Erythroblast (primary cell): ENCODE measurements at regions not wholly inside any gene's neighbourhood (a gene's known extent, or its start where the extent isn't known, plus 50 kb on each side); places are given as distances from the start of the nearest gene placed in this dataset.

Source experiments
- GATA1 ChIP-seq: IDR thresholded peaks from 2 replicates; pipeline ENCODE4 v1.6.1; 2011; ENCODE audit warnings: low read depth, mild to moderate bottlenecking, control low read depth, low read length, moderate library complexity
- POLR2A ChIP-seq: IDR thresholded peaks from 2 replicates; pipeline ENCODE4 v1.6.1; 2011; ENCODE audit warnings: mild to moderate bottlenecking, low read length

GRCh38 chr10:124291001-124291701 lies 127.6 kb downstream of the OAT start:
- TF ChIP-seq POLR2A (no peak), GATA1 (no peak)
